Body of pancreas (tissue), 4 donors: ENCODE measurements at regions not wholly inside any gene's neighbourhood (a gene's known extent, or its start where the extent isn't known, plus 50 kb on each side); places are given as distances from the start of the nearest gene placed in this dataset.
"Not testable (repeated sequence)": the region's sequence is repeated elsewhere in the genome, so short reads cannot be mapped to it uniquely, and the experiment has no call there.

Source experiments
- ATAC-seq: fragments of 150-250 bp; one replicate; pipeline ENCODE4 v1.9.1; 2016
- DNase-seq, 4 donors: peaks; one replicate each; pipeline ENCODE4 v3.0.0-alpha.2; 2019
- H3K27ac ChIP-seq, 4 donors: fragments of 200-600 bp; sonication (generic); 1 replicate in 3 of 4; 2 replicates in 1 of 4; pipeline versions ENCODE4 v1.5.1 to v1.6.1; 2016 to 2019; ENCODE audit warnings: mild to moderate bottlenecking in 1 of 4, mixed read lengths in 1 of 4, moderate library complexity in 1 of 4
- H3K27me3 ChIP-seq, 2 donors: fragments of 200-600 bp; sonication (generic); one replicate each; pipeline ENCODE4 v1.6.0; 2016; ENCODE audit warnings: mild to moderate bottlenecking in 1 of 2
- H3K36me3 ChIP-seq, 2 donors: fragments of 200-600 bp; sonication (generic); replicated peaks in 1 of 2; 2 replicates each; pipeline ENCODE4 v1.5.1; 2016; ENCODE audit warnings: low read depth in 2 of 2; ENCODE audit not compliant: insufficient read depth in 1 of 2
- H3K4me1 ChIP-seq: fragments of 200-600 bp; sonication (generic); one replicate; pipeline ENCODE4 v1.6.0; 2016
- H3K4me3 ChIP-seq, 2 donors: fragments of 200-600 bp; sonication (generic); 1 replicate in 1 of 2; 2 replicates in 1 of 2; pipeline ENCODE4 v1.5.1; 2016 to 2019
- H3K9me3 ChIP-seq, 3 donors: fragments of 200-600 bp; sonication (generic); 1 replicate in 2 of 3; 2 replicates in 1 of 3; pipeline ENCODE4 v1.5.1; 2016
- POLR2A ChIP-seq, 3 donors: fragments of 450-650 bp; IDR thresholded peaks; one replicate each; pipeline ENCODE4 v1.6.1; 2016; ENCODE audit warnings: antibody characterized with exemption in 3 of 3, mild to moderate bottlenecking in 2 of 3
- WGBS, 2 donors: methylation state at CpG; one replicate each; pipeline ENCODE4 v1.1.5; 2017; 5-methylcytosine and 5-hydroxymethylcytosine counted together
- intact Hi-C: fragments of 100-400 bp; cut with DNase I; formaldehyde crosslinking; loops from one replicate; pipeline ENCODE4 v1.15.1; 2023
- TF ChIP-seq, protein P1 (sequence below), 7 experiments: fragments of 450-650 bp in 4 of 7; fragments of 200-600 bp in 3 of 7; sonication (generic) in 3 of 7; IDR thresholded peaks; one replicate each; pipeline ENCODE4 v1.5.1; 2016 to 2019; ENCODE audit warnings: antibody characterized with exemption in 7 of 7

DNA sequence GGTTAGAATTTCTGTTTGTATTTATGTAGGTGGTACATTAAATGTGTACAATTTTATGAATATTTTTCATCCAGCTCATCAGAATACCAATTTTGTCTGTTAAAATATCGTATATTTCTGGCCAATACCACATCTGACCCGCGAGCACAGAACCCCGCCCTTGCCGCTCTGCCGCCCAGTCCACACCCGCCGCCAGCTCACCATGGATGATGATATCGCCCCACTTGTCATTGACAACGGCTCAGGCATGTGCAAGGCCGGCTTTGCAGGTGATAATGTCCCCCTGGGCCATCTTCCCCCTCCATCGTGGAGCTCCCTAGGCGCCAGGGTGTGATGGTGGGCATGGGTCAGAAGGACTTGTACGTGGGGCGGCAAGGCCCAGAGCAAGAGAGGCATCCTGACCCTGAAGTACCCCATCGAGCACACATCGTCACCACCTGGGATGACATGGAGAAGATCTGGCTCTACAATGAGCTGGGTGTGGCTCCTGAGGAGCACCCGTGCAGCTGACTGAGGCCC is 153.2 kb downstream of the CAVIN4 start:
- Histone ChIP-seq H3K4me1 (no peaks in the 10 kb centered on the region), H3K27me3 (no peaks in the 10 kb centered on the region), H3K27ac (no peak overlapping the region), H3K4me3 (no peak overlapping the region), H3K36me3 (no peaks in the 10 kb centered on the region), H3K9me3 (no peaks in the 10 kb centered on the region)
- DNase-seq: no peak
- ATAC-seq: no peak
- WGBS, 2 donors: 83 to 89% methylated on average over 14 to 18 of the region's 18 CpGs
- TF ChIP-seq POLR2A (IDR thresholded peaks at IDR 0.05): no peak
- TF ChIP-seq, protein P1, sequence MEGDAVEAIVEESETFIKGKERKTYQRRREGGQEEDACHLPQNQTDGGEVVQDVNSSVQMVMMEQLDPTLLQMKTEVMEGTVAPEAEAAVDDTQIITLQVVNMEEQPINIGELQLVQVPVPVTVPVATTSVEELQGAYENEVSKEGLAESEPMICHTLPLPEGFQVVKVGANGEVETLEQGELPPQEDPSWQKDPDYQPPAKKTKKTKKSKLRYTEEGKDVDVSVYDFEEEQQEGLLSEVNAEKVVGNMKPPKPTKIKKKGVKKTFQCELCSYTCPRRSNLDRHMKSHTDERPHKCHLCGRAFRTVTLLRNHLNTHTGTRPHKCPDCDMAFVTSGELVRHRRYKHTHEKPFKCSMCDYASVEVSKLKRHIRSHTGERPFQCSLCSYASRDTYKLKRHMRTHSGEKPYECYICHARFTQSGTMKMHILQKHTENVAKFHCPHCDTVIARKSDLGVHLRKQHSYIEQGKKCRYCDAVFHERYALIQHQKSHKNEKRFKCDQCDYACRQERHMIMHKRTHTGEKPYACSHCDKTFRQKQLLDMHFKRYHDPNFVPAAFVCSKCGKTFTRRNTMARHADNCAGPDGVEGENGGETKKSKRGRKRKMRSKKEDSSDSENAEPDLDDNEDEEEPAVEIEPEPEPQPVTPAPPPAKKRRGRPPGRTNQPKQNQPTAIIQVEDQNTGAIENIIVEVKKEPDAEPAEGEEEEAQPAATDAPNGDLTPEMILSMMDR (IDR thresholded peaks at IDR 0.05): no peak
- intact Hi-C loops: no loop called here

DNA sequence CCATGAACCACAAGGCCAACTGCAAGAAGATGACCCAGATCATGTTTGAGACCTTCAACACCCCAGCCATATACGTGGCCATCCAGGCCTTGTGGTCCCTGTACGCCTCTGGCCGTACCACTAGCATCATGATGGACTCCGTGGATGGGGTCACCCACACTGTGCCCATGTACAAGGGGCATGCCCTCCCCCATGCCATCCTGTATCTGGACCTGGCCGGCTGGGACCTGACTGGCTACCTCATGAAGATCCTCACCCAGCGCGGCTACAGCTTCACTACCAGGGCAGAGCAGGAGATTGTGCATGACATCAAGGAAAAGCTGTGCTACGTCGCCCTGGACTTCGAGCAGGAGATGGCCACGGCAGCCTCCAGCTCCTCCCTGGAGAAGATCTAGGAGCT is 153.7 kb downstream of the CAVIN4 start:
- ATAC-seq: no peak

DNA sequence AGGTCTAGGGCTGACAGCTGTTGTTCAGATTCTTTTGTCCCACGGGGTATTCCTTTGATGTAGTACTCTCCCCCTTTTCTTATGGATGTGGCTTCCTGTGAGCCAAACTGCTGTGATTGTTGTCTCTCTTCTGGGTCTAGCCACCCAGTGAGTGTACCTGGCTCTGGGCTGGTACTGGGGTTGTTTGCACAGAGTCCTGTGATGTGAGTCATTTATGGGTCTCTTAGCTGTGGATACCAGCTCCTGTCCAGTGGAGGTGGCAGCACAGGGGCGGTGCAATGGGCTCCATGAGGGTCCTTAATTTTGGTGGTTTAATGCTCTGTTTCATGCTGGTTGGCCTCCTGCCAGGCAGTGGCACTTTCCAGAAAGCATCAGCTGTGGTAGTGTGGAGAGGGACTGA is 161.3 kb downstream of the CAVIN4 start:
- Histone ChIP-seq H3K4me3 (no peak overlapping the region), H3K4me1 (no peaks in the 10 kb centered on the region), H3K9me3 (no peaks in the 10 kb centered on the region), H3K36me3 (no peaks in the 10 kb centered on the region), H3K27me3 (no peaks in the 10 kb centered on the region), H3K27ac (no peak overlapping the region)
- WGBS, 2 donors: 43 to 51% methylated on average over 2 of the region's 2 CpGs
- ATAC-seq: no peak
- no peak for TF ChIP-seq POLR2A (IDR thresholded peaks at IDR 0.05)
- DNase-seq: no peak
- intact Hi-C loops: no loop called here

More for the DNA sequence above, 153.7 kb downstream of the CAVIN4 start:
- no peak for DNase-seq
- no peaks in the 10 kb centered on the region for H3K36me3 ChIP-seq
- no peaks in the 10 kb centered on the region for H3K4me1 ChIP-seq
- H3K27ac ChIP-seq: no peak overlapping the region
- no peak overlapping the region for H3K4me3 ChIP-seq
- 80 to 85% methylated on average over 1 to 11 of the region's 11 CpGs for WGBS, 2 donors
- TF ChIP-seq, protein P1 (IDR thresholded peaks at IDR 0.05): no peak
- TF ChIP-seq POLR2A (IDR thresholded peaks at IDR 0.05): no peak
- intact Hi-C loops: no loop called here
- H3K9me3 ChIP-seq: no peaks in the 10 kb centered on the region
- no peaks in the 10 kb centered on the region for H3K27me3 ChIP-seq

DNA sequence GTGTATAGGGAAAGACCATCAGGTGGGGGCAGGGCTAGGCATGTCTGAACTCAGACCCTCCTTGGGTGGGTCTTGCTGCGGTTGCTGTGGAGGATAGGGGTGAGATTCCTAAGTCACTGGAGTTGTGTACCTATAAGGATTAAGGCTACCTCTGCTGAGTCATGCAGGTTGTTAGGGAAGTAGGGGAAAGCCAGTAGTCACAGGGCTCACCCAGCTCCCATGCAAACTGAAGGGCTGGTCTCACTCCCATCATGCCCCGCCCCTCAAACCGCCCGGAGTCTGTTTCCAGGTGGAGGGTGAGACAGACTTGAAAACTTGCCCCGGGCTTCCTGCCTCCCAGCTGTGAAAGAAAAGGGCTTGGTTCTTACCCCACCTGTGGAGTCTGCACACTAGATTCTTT is 161.8 kb downstream of the CAVIN4 start:
- H3K27ac ChIP-seq: no peak overlapping the region
- no peak overlapping the region for H3K4me3 ChIP-seq
- TF ChIP-seq, protein P1 (IDR thresholded peaks at IDR 0.05): no peak
- no peak for TF ChIP-seq POLR2A (IDR thresholded peaks at IDR 0.05)
- no peaks in the 10 kb centered on the region for H3K9me3 ChIP-seq
- WGBS, 2 donors: 67 to 69% methylated on average over 5 of the region's 5 CpGs
- no peak for ATAC-seq
- no peaks in the 10 kb centered on the region for H3K4me1 ChIP-seq
- intact Hi-C loops: no loop called here
- no peak for DNase-seq
- H3K36me3 ChIP-seq: no peaks in the 10 kb centered on the region
- no peaks in the 10 kb centered on the region for H3K27me3 ChIP-seq

DNA sequence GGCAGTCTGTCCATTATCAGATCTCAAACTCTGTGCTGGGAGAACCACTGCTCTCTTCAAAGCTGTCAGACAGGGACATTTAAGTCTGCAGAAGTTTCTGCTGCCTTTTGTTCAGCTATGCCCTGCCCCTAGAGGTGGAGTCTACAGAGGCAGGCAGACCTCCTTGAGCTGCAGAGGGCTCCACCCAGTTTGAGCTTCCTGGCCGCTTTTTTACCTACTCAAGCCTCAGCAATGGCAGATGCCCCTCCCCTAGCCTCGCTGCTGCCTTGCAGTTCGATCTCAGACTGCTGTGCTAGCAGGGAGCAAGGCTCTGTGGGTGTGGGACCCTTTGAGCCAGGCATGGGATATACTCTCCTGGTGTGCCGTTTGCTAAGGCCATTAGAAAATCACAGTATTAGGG is 171.1 kb downstream of the CAVIN4 start:
- H3K9me3 ChIP-seq, DNase-seq, H3K27me3 ChIP-seq, H3K4me3 ChIP-seq, ATAC-seq, H3K36me3 ChIP-seq, intact Hi-C loops, H3K4me1 ChIP-seq, H3K27ac ChIP-seq: not testable (repeated sequence)
- WGBS, 2 donors: 61 to 62% methylated on average over 4 of the region's 4 CpGs

DNA sequence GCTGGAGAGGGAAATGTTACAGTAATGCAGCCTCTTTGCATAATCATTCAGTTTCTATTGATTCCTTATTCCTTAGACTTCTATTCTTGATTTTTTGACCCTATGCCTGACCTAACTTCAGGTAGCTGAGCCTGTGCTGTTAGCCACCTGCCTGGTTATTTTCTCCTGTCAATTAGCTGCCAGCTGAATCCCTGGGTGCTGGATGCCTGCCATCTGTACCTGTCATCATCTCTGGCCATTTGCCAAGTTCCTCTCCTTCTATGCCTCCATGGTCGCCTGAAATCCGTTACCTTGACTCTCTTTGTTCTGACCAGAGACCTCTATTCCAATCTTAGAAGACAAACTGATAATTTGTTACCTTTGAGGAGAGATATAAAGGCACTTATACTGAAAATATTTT is 178.3 kb downstream of the CAVIN4 start:
- Histone ChIP-seq H3K4me3 (no peak overlapping the region), H3K9me3 (no peaks in the 10 kb centered on the region), H3K27ac (no peak overlapping the region), H3K27me3 (no peaks in the 10 kb centered on the region), H3K4me1 (no peaks in the 10 kb centered on the region), H3K36me3 (no peaks in the 10 kb centered on the region)
- TF ChIP-seq POLR2A (IDR thresholded peaks at IDR 0.05): no peak
- TF ChIP-seq, protein P1 (IDR thresholded peaks at IDR 0.05): no peak
- intact Hi-C loops: no loop called here
- 11 to 15% methylated on average over 2 of the region's 2 CpGs for WGBS, 2 donors
- no peak for ATAC-seq
- peak in 2 of 4 donors; percentile 16 to 17 for DNase-seq
